Breast epithelium (tissue), 3 donors: ENCODE measurements at regions not wholly inside any gene's neighbourhood (a gene's known extent, or its start where the extent isn't known, plus 50 kb on each side); places are given as distances from the start of the nearest gene placed in this dataset.

Source experiments
- CTCF ChIP-seq, 3 donors: fragments of 450-650 bp; IDR thresholded peaks; one replicate each; pipeline ENCODE4 v1.5.1; 2016 to 2017; ENCODE audit warnings: antibody characterized with exemption in 3 of 3, mild to moderate bottlenecking in 3 of 3, moderate library complexity in 3 of 3
- POLR2A ChIP-seq: fragments of 450-650 bp; IDR thresholded peaks from one replicate; pipeline ENCODE4 v1.6.1; 2016; ENCODE audit warnings: antibody characterized with exemption, mild to moderate bottlenecking, moderate library complexity

GRCh38 chr20:55329108-55329507 lies 676.2 kb downstream of the CBLN4 start:
- TF ChIP-seq POLR2A (no peak), CTCF (IDR thresholded peaks at IDR 0.05) (no peak)
